ENCODE measurements at regions not wholly inside any gene's neighbourhood (a gene's known extent, or its start where the extent isn't known, plus 50 kb on each side); places are given as distances from the start of the nearest gene placed in this dataset.

DNA sequence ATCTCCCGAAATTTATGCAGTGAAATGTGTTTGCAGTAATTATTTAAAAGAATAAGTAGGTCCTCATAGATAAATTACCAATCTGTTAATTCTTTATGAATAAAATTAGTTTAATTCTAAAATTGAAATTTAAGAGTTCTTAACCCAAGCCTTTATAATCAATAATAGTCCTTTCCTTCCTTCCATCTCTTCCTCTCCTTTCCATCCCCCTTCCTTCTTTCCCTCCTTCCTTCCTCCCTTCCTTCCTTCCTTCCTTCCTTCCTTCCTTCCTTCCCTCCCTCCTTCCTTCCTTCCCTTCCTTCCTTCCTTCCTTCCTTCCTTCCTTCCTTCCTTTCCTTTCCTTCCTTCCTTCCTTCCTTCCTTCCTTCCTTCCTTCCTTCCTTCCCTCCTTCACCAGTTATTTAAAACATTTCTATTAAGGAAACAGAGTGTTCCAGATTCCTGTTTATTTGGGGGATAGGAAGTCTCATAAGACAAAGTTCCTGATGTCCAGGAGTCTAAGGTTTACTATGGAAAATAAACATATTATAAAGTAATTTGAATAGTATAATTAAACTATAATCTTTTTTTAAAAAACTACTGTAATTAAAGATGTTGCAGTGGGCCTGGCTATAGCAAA is 285.3 kb upstream of the NOX3 start:
- no peaks in the 10 kb centered on the region for H3K4me1 ChIP-seq (ENCODE audit: control insufficient read depth, extremely low read depth, insufficient read depth, low read length)
- no peaks in the 10 kb centered on the region for H3K9me1 ChIP-seq (ENCODE audit: control insufficient read depth, extremely low read depth, insufficient read depth, low read length)
- H3K4me3 ChIP-seq (ENCODE audit: control insufficient read depth in 2 of 3, extremely low read depth in 1 of 3, insufficient read depth in 2 of 3, low read depth in 1 of 3, low read length in 3 of 3): no peak overlapping the region
- H3K27me3 ChIP-seq (ENCODE audit: control insufficient read depth, extremely low read depth, insufficient read depth, low read length): no peaks in the 10 kb centered on the region
- H3K9me3 ChIP-seq (ENCODE audit: control insufficient read depth, low read depth, low read length): no peaks in the 10 kb centered on the region
- no peak overlapping the region for H3K27ac ChIP-seq (ENCODE audit: control insufficient read depth, insufficient read depth, low read length)
- DNase-seq (ENCODE audit: low read depth, low spot score) (no peak), FAIRE-seq (no peak)
- no peak overlapping the region for H2AFZ ChIP-seq (ENCODE audit: control insufficient read depth, low read length)
- dilution Hi-C loops (cut with MboI; ENCODE audit: extremely low pct_ligation_motif_present, low sequenced_read_pairs): no loop called here
- H3K4me2 ChIP-seq (ENCODE audit: control insufficient read depth, extremely low read depth, insufficient read depth, low read depth, low read length): no peak overlapping the region
- H4K20me1 ChIP-seq (ENCODE audit: control insufficient read depth, extremely low read depth, insufficient read depth, low read length): no peaks in the 10 kb centered on the region
- TF ChIP-seq, protein P1, sequence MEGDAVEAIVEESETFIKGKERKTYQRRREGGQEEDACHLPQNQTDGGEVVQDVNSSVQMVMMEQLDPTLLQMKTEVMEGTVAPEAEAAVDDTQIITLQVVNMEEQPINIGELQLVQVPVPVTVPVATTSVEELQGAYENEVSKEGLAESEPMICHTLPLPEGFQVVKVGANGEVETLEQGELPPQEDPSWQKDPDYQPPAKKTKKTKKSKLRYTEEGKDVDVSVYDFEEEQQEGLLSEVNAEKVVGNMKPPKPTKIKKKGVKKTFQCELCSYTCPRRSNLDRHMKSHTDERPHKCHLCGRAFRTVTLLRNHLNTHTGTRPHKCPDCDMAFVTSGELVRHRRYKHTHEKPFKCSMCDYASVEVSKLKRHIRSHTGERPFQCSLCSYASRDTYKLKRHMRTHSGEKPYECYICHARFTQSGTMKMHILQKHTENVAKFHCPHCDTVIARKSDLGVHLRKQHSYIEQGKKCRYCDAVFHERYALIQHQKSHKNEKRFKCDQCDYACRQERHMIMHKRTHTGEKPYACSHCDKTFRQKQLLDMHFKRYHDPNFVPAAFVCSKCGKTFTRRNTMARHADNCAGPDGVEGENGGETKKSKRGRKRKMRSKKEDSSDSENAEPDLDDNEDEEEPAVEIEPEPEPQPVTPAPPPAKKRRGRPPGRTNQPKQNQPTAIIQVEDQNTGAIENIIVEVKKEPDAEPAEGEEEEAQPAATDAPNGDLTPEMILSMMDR (optimal IDR thresholded peaks at IDR 0.05 in 1 of 3, IDR thresholded peaks at IDR 0.05 in 1 of 3, conservative IDR thresholded peaks at IDR 0.05 in 1 of 3; ENCODE audit: extremely low read depth in 1 of 3, insufficient read depth in 2 of 3, low read length in 3 of 3): no peak
- TF ChIP-seq EZH2 (IDR thresholded peaks at IDR 0.05; ENCODE audit: low read length): no peak
- H3K79me2 ChIP-seq (ENCODE audit: control insufficient read depth, insufficient read depth, low read length): no peaks in the 10 kb centered on the region
- H3K36me3 ChIP-seq (ENCODE audit: control insufficient read depth in 2 of 2, extremely low read depth in 1 of 2, insufficient read depth in 2 of 2, low read length in 2 of 2): no peaks in the 10 kb centered on the region
- H3K9ac ChIP-seq (ENCODE audit: control insufficient read depth, extremely low read depth, insufficient read depth, low read length): no peak overlapping the region

- no peak overlapping the region for H3K4me2 ChIP-seq (ENCODE audit: control insufficient read depth, extremely low read depth, insufficient read depth, low read depth, low read length)
- no peaks in the 10 kb centered on the region for H3K4me1 ChIP-seq (ENCODE audit: control insufficient read depth, extremely low read depth, insufficient read depth, low read length)
- H3K79me2 ChIP-seq (ENCODE audit: control insufficient read depth, insufficient read depth, low read length): no peaks in the 10 kb centered on the region
- no peaks in the 10 kb centered on the region for H3K9me3 ChIP-seq (ENCODE audit: control insufficient read depth, low read depth, low read length)
- no peak overlapping the region for H3K27ac ChIP-seq (ENCODE audit: control insufficient read depth, insufficient read depth, low read length)
- dilution Hi-C loops (cut with MboI; ENCODE audit: extremely low pct_ligation_motif_present, low sequenced_read_pairs): no loop called here
- H3K36me3 ChIP-seq (ENCODE audit: control insufficient read depth in 2 of 2, extremely low read depth in 1 of 2, insufficient read depth in 2 of 2, low read length in 2 of 2): no peaks in the 10 kb centered on the region
- H3K4me3 ChIP-seq (ENCODE audit: control insufficient read depth in 2 of 3, extremely low read depth in 1 of 3, insufficient read depth in 2 of 3, low read depth in 1 of 3, low read length in 3 of 3): no peak overlapping the region
- H3K9me1 ChIP-seq (ENCODE audit: control insufficient read depth, extremely low read depth, insufficient read depth, low read length): no peaks in the 10 kb centered on the region
- no peak overlapping the region for H2AFZ ChIP-seq (ENCODE audit: control insufficient read depth, low read length)
- no peak overlapping the region for H3K9ac ChIP-seq (ENCODE audit: control insufficient read depth, extremely low read depth, insufficient read depth, low read length)
- TF ChIP-seq EZH2 (IDR thresholded peaks at IDR 0.05; ENCODE audit: low read length): no peak
- TF ChIP-seq, protein P1 (optimal IDR thresholded peaks at IDR 0.05 in 1 of 3, IDR thresholded peaks at IDR 0.05 in 1 of 3, conservative IDR thresholded peaks at IDR 0.05 in 1 of 3; ENCODE audit: extremely low read depth in 1 of 3, insufficient read depth in 2 of 3, low read length in 3 of 3): no peak
- H4K20me1 ChIP-seq (ENCODE audit: control insufficient read depth, extremely low read depth, insufficient read depth, low read length): no peaks in the 10 kb centered on the region
- DNase-seq (ENCODE audit: low read depth, low spot score) (no peak), FAIRE-seq (no peak)
- H3K27me3 ChIP-seq (ENCODE audit: control insufficient read depth, extremely low read depth, insufficient read depth, low read length): no peaks in the 10 kb centered on the region
These were observed 283.0 kb upstream of the NOX3 start for GRCh38 chr6:155738602-155739105.

Data from keratinocyte (primary cell).